Type B pancreatic cell (in vitro differentiated cells): ENCODE measurements at regions not wholly inside any gene's neighbourhood (a gene's known extent, or its start where the extent isn't known, plus 50 kb on each side); places are given as distances from the start of the nearest gene placed in this dataset.

ENCODE experiments used
- DNase-seq: peaks from one replicate; pipeline ENCODE4 v3.0.0; 2021; ENCODE audit warnings: mixed read lengths; ENCODE audit not compliant: unreplicated experiment; ENCODE audit errors: extremely low spot score
- H3K27ac Mint-ChIP-seq: 2 replicates; pipeline ENCODE4 v1.8.0; 2021; ENCODE audit warnings: mild to moderate bottlenecking, mixed read lengths
- H3K27me3 Mint-ChIP-seq: 2 replicates; pipeline ENCODE4 v1.8.0; 2021; ENCODE audit warnings: mixed read lengths
- H3K36me3 Mint-ChIP-seq: 2 replicates; pipeline ENCODE4 v1.8.0; 2021; ENCODE audit warnings: mixed read lengths
- H3K4me1 Mint-ChIP-seq: one replicate; pipeline ENCODE4 v1.8.0; 2021; ENCODE audit warnings: mixed read lengths; ENCODE audit not compliant: unreplicated experiment
- H3K4me3 Mint-ChIP-seq: 2 replicates; pipeline ENCODE4 v1.8.0; 2021; ENCODE audit warnings: mild to moderate bottlenecking, mixed read lengths
- H3K9me3 Mint-ChIP-seq: 2 replicates; pipeline ENCODE4 v1.8.0; 2021; ENCODE audit warnings: mixed read lengths
- TF ChIP-seq, protein P1 (sequence below): fragments of 200-600 bp; sonication (generic); conservative IDR thresholded peaks from 2 replicates; pipeline ENCODE4 v1.5.0; 2021; ENCODE audit warnings: antibody characterized with exemption, mild to moderate bottlenecking

DNA sequence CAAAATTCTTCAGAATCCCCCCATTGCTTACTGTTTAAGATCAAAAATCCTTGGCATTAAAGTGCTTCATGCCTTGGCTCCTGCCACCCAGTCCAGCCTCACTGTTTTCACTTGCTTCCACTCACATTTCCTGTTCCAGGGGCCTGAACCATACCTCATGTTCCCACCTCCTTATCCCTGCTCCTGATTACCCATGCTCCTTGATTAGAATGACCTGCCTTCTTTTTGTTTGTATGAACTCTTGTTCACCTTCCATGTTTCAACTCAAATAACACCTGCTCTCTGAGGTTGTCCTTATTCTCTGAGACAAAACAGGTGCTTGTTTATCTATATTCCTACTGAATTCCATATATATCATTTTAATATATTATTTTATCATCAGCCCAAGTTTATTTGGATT, 77.1 kb upstream of the VSTM2A start:
- no peak overlapping the region for H3K27ac Mint-ChIP-seq
- H3K4me3 Mint-ChIP-seq, result no peak overlapping the region
- no peaks in the 10 kb centered on the region for H3K9me3 Mint-ChIP-seq

DNA sequence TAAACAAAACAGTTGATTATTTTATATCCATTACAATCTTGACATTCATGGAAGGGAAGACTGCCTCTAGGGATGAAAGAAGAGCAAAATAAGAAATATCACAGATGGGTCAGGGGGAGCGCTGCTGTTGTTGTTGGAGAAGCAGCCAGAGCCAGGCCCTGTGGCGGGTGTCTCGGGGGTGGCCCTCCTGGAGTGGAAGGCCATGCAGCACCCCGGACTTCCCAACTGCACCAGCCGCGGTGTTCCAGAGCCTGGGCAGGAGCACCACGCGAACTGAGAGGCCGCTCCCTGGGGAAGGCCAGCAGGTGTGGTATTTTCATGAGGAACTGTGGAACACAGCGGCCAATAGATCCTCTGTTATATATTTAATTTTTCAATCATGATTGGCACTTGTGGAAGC, 72.4 kb upstream of the VSTM2A start:
- Mint-ChIP-seq H3K9me3 (no peaks in the 10 kb centered on the region), H3K4me3 (no peak overlapping the region), H3K36me3 (no peaks in the 10 kb centered on the region), H3K27ac (no peak overlapping the region), H3K4me1 (no peaks in the 10 kb centered on the region), H3K27me3 (no peaks in the 10 kb centered on the region)
- TF ChIP-seq, protein P1, sequence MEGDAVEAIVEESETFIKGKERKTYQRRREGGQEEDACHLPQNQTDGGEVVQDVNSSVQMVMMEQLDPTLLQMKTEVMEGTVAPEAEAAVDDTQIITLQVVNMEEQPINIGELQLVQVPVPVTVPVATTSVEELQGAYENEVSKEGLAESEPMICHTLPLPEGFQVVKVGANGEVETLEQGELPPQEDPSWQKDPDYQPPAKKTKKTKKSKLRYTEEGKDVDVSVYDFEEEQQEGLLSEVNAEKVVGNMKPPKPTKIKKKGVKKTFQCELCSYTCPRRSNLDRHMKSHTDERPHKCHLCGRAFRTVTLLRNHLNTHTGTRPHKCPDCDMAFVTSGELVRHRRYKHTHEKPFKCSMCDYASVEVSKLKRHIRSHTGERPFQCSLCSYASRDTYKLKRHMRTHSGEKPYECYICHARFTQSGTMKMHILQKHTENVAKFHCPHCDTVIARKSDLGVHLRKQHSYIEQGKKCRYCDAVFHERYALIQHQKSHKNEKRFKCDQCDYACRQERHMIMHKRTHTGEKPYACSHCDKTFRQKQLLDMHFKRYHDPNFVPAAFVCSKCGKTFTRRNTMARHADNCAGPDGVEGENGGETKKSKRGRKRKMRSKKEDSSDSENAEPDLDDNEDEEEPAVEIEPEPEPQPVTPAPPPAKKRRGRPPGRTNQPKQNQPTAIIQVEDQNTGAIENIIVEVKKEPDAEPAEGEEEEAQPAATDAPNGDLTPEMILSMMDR, result no peak
- no peak for DNase-seq

More for the DNA sequence above, 77.1 kb upstream of the VSTM2A start:
- no peaks in the 10 kb centered on the region for H3K36me3 Mint-ChIP-seq
- no peaks in the 10 kb centered on the region for H3K27me3 Mint-ChIP-seq
- DNase-seq, result no peak
- TF ChIP-seq, protein P1, result no peak
- H3K4me1 Mint-ChIP-seq, result no peaks in the 10 kb centered on the region

DNA sequence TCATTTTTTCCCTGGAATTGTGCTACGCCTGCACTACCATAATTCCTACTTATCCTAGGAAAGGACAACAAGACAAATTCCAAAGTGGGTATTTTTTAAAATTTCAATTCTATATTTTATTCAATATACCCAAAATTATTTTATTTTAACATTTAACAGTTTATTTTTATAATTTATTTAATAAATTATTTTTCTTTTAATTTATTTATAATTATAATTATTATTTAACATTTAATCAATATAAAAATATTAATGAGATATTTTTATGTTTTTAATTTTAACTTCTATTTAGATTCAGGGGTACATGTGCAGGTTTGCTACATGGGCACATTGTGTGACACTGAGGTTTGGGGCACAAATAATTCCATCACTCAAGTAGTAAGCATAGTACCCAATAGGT, 65.6 kb upstream of the VSTM2A start:
- Mint-ChIP-seq H3K4me3 (no peak overlapping the region), H3K9me3 (no peaks in the 10 kb centered on the region), H3K36me3 (no peaks in the 10 kb centered on the region), H3K4me1 (no peaks in the 10 kb centered on the region), H3K27me3 (peaks cover 3% of the 10 kb centered on the region), H3K27ac (no peak overlapping the region)
- TF ChIP-seq, protein P1, result no peak
- no peak for DNase-seq

DNA sequence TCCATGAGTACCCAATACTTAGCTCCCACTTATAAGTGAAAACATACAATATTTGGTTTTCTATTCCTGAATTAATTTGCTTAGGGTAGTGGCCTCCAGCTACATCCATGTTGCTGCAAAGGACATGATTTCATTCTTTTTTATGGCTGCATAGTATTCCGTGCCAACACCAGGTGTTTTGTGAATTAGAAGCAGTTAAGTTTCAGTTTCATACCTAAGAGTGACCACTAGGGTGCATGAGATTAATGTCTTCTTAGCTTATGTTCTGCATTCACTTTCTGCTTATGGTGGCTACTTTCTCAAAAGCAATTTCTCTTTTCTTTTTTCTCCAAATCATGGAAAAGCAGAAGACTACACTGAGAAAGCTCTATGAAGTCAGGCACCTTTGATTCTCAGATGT, 65.1 kb upstream of the VSTM2A start:
- no peaks in the 10 kb centered on the region for H3K36me3 Mint-ChIP-seq

DNA sequence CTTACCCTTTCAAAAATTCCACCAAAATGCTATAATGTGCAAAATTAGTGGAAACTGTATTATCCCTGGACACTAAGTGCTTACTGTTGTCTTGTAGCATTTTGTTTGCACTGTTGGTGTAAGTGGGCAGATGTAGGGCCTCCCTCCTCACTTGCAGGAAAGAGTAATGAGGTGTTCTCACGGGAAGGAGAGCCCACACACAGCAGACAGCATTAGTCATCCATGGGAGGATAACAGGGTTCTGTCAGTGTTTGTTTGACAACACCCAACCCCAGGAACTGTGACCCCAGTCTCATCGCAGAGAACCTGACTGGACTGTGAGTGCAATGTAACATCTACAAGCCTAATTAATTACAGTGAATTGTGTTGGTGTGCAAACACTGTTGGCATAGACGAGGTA, 58.7 kb upstream of the VSTM2A start:
- DNase-seq, result no peak
- Mint-ChIP-seq H3K36me3 (no peaks in the 10 kb centered on the region), H3K4me3 (no peak overlapping the region), H3K27me3 (peaks cover 11% of the 10 kb centered on the region), H3K4me1 (no peaks in the 10 kb centered on the region), H3K27ac (no peak overlapping the region), H3K9me3 (no peaks in the 10 kb centered on the region)
- TF ChIP-seq, protein P1, result no peak

More for the DNA sequence above, 65.1 kb upstream of the VSTM2A start:
- Mint-ChIP-seq H3K27ac (no peak overlapping the region), H3K4me3 (no peak overlapping the region), H3K9me3 (no peaks in the 10 kb centered on the region), H3K4me1 (no peaks in the 10 kb centered on the region), H3K27me3 (peaks cover 7% of the 10 kb centered on the region)
- DNase-seq, result no peak
- TF ChIP-seq, protein P1, result peak; percentile 46

DNA sequence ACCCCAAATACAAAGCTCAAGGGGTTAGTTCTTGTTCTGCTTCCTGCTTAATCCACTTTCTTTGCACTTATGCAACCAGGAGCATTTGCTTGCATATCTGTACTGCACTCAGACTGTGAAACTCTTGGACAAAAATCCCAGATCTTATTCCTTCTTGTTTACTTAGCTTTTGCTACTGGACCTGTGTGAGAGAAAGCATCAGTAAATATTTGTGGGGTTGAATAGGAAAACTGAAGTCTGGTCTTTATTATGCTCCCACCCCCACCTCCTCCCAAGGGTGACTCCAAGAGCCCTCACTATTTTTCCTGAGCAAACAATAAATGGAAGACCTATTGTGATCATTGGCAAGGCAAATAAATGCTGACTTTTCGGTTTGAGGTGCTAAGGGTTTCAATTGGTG, 57.1 kb upstream of the VSTM2A start:
- H3K27ac Mint-ChIP-seq, result no peak overlapping the region
- no peaks in the 10 kb centered on the region for H3K36me3 Mint-ChIP-seq
- H3K27me3 Mint-ChIP-seq, result peaks cover 11% of the 10 kb centered on the region
- H3K4me1 Mint-ChIP-seq, result no peaks in the 10 kb centered on the region
- TF ChIP-seq, protein P1, result no peak
- H3K9me3 Mint-ChIP-seq, result no peaks in the 10 kb centered on the region
- no peak overlapping the region for H3K4me3 Mint-ChIP-seq
- DNase-seq, result no peak
